Activated naive CD4-positive, alpha-beta T cell treated with anti-CD3 and anti-CD28 coated beads for 36 hours (primary cell): ENCODE measurements at regions not wholly inside any gene's neighbourhood (a gene's known extent, or its start where the extent isn't known, plus 50 kb on each side); places are given as distances from the start of the nearest gene placed in this dataset.

Experiments used
- CTCF ChIA-PET: fragments of 350-600 bp; sonication (Branson Sonifier 250); formaldehyde crosslinking; loops from one replicate; lab custom pipeline; 2021; ENCODE audit warnings: antibody characterized with exemption; lab: Charles Lee
- DNase-seq: peaks from one replicate; pipeline ENCODE4 v3.0.0-alpha.2; 2020
- H3K27ac Mint-ChIP-seq: one replicate; pipeline ENCODE4 v1.8.0; 2021; ENCODE audit warnings: mild to moderate bottlenecking, mixed read lengths
- H3K27me3 Mint-ChIP-seq: one replicate; pipeline ENCODE4 v1.8.0; 2021; ENCODE audit warnings: low read depth, mixed read lengths
- H3K36me3 Mint-ChIP-seq: one replicate; pipeline ENCODE4 v1.8.0; 2021; ENCODE audit warnings: low read depth, mixed read lengths
- H3K4me1 Mint-ChIP-seq: one replicate; pipeline ENCODE4 v1.8.0; 2021; ENCODE audit warnings: low read depth, mixed read lengths
- H3K4me3 Mint-ChIP-seq: one replicate; pipeline ENCODE4 v1.8.0; 2021; ENCODE audit warnings: mild to moderate bottlenecking, moderate library complexity, mixed read lengths
- H3K9me3 Mint-ChIP-seq: one replicate; pipeline ENCODE4 v1.8.0; 2021; ENCODE audit warnings: mixed read lengths
- intact Hi-C: fragments of 100-400 bp; cut with micrococcal nuclease; formaldehyde crosslinking; loops from one replicate; pipeline ENCODE4 v1.15.1; 2023

DNA sequence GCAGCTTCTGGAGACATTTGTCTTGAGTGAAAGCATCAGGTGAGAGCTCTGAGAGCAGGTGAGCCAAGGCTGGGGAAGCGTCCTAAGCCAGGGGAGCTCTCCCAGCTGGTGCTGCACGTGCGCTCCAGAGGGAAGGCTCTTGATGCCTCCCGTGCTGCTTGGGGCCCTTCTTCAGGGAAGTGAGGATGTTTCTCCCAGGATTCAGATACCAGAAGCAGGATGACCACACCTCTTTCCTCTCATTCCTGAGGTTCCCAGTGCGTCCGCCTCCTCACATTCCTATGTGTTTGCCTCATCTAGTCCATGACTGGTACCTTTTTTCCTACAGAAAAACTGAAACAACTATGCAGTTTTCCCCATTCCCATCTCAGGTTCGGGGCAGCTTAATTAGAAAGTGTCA is 231.0 kb upstream of the IRS2 start:
- H3K9me3 Mint-ChIP-seq = no peaks in the 10 kb centered on the region
- no peaks in the 10 kb centered on the region for H3K36me3 Mint-ChIP-seq
- H3K4me3 Mint-ChIP-seq = no peak overlapping the region
- H3K4me1 Mint-ChIP-seq = no peaks in the 10 kb centered on the region
- CTCF ChIA-PET = no interaction called here
- peaks cover 5% of the 10 kb centered on the region for H3K27me3 Mint-ChIP-seq
- intact Hi-C loops = no loop called here
- DNase-seq = no peak
- H3K27ac Mint-ChIP-seq = no peak overlapping the region

DNA sequence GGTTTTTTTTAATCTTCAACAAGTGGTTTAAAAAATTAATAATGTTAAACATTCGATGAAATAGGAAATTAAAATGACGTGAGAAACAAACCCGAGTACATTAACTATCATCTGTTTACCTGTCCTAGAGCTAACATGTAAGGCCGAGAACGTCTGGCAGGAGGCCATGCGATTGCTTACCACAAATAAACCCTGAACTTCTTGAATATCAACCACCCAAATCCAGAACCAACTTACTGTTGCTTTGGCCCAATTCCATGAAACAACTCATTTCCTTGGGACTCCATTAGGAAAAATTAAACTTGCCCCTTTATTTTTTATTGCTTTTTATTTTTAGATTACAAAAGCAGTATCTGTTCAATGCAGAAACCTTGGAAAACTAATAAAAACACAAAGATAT is 228.9 kb upstream of the IRS2 start:
- H3K4me3 Mint-ChIP-seq = no peak overlapping the region
- no peaks in the 10 kb centered on the region for H3K36me3 Mint-ChIP-seq
- H3K4me1 Mint-ChIP-seq = no peaks in the 10 kb centered on the region
- intact Hi-C loops = no loop called here
- H3K27ac Mint-ChIP-seq = no peak overlapping the region
- H3K27me3 Mint-ChIP-seq = peaks cover 5% of the 10 kb centered on the region
- H3K9me3 Mint-ChIP-seq = no peaks in the 10 kb centered on the region
- CTCF ChIA-PET = no interaction called here
- DNase-seq = no peak

DNA sequence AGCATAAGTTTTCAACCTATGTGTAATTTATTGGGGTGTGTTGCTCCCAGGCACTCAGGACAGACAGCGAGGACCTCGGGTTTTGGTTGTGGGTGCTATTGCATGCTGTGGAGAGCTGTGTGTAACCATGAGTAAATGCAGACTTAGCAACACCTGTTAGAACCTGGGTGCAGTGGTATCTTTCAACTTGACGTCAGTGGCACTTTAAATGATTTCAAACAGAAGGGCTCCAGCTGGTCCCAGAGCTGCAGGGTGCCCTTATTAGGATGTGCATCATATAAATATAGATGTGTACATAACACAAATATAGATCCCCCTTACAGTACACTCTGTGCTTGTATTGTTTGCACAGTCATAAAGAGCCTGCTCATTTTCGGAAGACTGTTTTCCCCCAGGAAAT is 228.3 kb upstream of the IRS2 start:
- Mint-ChIP-seq H3K9me3 (no peaks in the 10 kb centered on the region), H3K4me1 (no peaks in the 10 kb centered on the region), H3K4me3 (no peak overlapping the region), H3K36me3 (no peaks in the 10 kb centered on the region), H3K27me3 (peaks cover 4% of the 10 kb centered on the region), H3K27ac (no peak overlapping the region)
- intact Hi-C loops = no loop called here
- no peak for DNase-seq
- CTCF ChIA-PET = no interaction called here

DNA sequence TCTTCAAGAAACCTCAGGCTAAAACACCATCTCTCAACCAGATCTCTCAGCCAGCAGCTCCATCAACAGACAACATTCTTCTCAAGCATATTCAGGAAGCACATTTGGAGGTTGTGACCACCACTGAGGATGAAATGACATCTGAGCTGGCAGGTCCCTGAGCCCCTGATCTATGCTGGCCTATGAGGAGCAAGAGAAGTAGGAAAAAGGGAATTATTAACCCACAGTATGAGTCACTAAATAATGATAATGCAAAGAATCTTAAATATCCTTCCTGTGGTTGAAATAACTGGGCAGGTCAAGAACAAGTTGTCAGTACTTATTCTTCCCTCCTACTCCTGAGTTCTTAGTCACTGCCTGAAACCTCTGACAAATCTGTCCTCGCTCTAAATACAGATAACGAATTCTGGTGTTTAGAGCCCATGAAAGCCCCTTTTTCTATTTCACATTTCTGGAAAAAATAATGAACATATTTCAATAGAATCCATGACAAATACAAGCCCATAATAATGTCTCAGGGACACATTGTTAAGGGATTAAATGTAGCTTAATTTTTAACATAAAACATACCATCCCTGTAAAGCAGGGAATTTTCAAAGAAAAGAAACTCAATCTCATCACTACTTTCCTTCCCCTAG is 225.8 kb upstream of the IRS2 start:
- no peak overlapping the region for H3K4me3 Mint-ChIP-seq
- intact Hi-C loops = no loop called here
- peaks cover 10% of the 10 kb centered on the region for H3K27me3 Mint-ChIP-seq
- H3K9me3 Mint-ChIP-seq = no peaks in the 10 kb centered on the region
- H3K4me1 Mint-ChIP-seq = no peaks in the 10 kb centered on the region
- CTCF ChIA-PET = interaction anchor here (0.6 kb wide), 1 partner anchor 16 kb away, joined by 3 read pairs; no protein-coding TSS in a partner anchor
- H3K27ac Mint-ChIP-seq = no peak overlapping the region
- H3K36me3 Mint-ChIP-seq = no peaks in the 10 kb centered on the region
- DNase-seq = no peak

DNA sequence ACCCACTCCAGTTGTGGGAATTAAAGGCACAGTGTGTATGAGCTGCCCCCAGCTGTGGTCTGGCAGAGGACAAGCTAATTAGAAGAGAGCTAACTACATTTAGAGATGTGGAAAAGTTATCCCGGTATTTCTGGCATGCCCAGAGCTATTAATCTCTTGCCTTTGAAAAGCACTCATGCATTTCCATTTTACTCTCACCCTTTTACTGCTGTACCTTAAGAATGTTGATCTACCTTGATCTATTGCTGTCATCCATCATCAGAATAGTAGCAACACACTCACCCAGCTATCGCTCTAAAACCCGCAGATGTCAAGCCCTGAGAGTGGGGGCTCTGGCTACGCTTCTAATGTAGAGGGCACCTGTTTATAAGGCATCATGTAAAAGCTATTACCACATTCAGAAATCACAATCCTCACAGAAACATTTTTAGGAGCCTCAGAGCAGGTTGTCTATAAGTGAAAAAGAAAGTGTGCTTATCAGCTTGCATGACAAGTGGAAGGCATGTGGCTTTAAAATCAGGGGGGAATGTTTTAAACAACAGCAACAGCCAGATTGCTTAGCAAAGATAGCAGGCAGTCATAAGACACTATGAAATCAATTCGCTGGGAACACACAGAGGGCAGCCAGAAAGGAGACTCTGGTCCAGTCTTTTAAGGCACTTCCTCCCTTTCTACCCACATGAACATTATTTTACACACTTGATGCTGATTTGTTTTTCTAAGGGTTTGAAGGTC is 224.2 kb upstream of the IRS2 start:
- intact Hi-C loops = no loop called here
- Mint-ChIP-seq H3K4me3 (no peak overlapping the region), H3K27ac (no peak overlapping the region), H3K27me3 (peaks cover 10% of the 10 kb centered on the region), H3K4me1 (no peaks in the 10 kb centered on the region), H3K9me3 (no peaks in the 10 kb centered on the region), H3K36me3 (no peaks in the 10 kb centered on the region)
- no peak for DNase-seq
- CTCF ChIA-PET = no interaction called here

DNA sequence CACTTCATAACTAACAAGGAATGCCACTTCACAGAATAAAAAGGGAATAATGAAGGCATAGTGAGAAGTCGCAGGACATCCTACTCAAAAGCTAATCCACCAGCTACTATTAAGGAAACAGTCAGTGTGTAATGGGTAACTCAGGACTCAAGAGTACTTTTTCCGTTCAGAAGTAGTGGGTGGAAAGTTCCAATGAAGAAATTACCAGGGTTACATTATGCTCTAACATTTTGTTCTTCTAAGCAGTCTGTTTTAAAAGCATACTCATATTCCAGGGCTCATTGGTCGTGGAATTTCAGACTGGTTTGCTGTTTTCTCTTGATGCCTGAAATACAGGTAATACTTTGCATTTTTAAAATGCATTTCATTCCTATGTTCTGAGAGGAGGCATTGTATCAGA is 222.4 kb upstream of the IRS2 start:
- H3K36me3 Mint-ChIP-seq = no peaks in the 10 kb centered on the region
- no peak for DNase-seq
- CTCF ChIA-PET = interaction anchor here (0.6 kb wide), 1 partner anchor 497 kb away, joined by 3 read pairs; no protein-coding TSS in a partner anchor
- peaks cover 10% of the 10 kb centered on the region for H3K27me3 Mint-ChIP-seq
- no peak overlapping the region for H3K27ac Mint-ChIP-seq
- no peaks in the 10 kb centered on the region for H3K4me1 Mint-ChIP-seq
- no peaks in the 10 kb centered on the region for H3K9me3 Mint-ChIP-seq
- intact Hi-C loops = no loop called here
- H3K4me3 Mint-ChIP-seq = no peak overlapping the region

DNA sequence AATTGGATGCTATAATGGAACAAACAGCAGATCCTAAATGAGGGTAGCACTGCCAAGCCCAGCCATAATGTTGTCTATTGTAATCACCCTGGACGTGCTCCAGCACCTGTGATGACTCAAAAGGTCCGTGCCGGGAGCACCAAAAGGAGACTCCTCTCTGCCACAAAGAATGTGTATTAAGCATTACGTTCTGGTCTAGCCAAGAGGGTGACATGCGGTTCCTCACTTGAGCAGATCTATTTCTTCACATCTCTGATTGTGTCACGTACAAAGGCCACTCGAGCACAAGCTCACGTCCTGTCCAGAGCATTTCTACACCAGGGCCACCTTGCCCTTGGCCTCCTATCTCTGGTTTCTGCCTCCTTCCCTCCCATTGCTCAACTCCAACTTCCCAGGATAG is 219.9 kb upstream of the IRS2 start:
- no peak for DNase-seq
- Mint-ChIP-seq H3K9me3 (no peaks in the 10 kb centered on the region), H3K4me3 (no peak overlapping the region), H3K27me3 (peaks cover 11% of the 10 kb centered on the region), H3K36me3 (no peaks in the 10 kb centered on the region), H3K4me1 (no peaks in the 10 kb centered on the region), H3K27ac (no peak overlapping the region)
- CTCF ChIA-PET = no interaction called here
- intact Hi-C loops = no loop called here

DNA sequence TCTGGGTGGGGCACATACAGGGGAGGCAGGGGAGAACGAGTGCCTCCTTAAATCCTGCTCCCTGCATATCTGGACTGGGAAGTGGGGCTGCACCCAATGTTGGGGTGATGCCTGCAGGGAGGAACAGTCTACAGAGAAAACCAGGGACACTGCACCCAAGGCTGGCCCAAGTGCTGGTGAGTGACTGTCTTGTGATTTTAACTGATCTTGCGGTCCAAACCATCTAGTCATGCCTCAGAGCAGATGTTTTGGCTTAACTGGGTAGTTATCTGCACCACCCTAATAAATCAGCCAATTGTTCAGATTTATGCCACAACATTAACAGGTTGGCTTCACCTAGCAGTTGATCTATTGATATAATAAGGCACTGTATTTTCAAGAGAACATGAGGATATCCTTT is 219.2 kb upstream of the IRS2 start:
- H3K4me3 Mint-ChIP-seq = no peak overlapping the region

DNA sequence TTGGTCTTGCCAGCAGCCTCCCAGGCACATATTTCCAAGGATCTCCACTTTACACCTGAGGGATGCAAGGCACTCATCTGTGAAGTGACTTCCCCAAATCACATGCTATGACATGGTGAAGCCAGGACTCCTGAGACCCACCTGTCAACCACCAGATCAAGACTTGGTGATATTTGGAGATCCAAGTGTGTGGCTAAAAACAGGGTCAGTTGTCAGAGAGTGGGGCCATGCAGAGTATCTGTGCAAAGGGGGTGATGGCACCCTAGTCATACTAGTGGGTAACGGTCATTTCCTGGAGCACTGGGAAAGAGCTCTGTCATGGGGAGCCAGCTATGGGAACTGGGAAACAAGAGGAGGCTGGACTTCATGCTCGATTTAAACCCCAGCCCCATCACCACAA is 218.4 kb upstream of the IRS2 start:
- DNase-seq = no peak
- Mint-ChIP-seq H3K4me3 (no peak overlapping the region), H3K4me1 (no peaks in the 10 kb centered on the region), H3K9me3 (no peaks in the 10 kb centered on the region), H3K27me3 (peaks cover 10% of the 10 kb centered on the region), H3K36me3 (no peaks in the 10 kb centered on the region), H3K27ac (no peak overlapping the region)
- CTCF ChIA-PET = no interaction called here
- intact Hi-C loops = no loop called here

More for the DNA sequence above, 219.2 kb upstream of the IRS2 start:
- no peaks in the 10 kb centered on the region for H3K9me3 Mint-ChIP-seq
- intact Hi-C loops = no loop called here
- DNase-seq = no peak
- H3K36me3 Mint-ChIP-seq = no peaks in the 10 kb centered on the region
- H3K27me3 Mint-ChIP-seq = peaks cover 11% of the 10 kb centered on the region
- H3K4me1 Mint-ChIP-seq = no peaks in the 10 kb centered on the region
- H3K27ac Mint-ChIP-seq = no peak overlapping the region
- CTCF ChIA-PET = no interaction called here

DNA sequence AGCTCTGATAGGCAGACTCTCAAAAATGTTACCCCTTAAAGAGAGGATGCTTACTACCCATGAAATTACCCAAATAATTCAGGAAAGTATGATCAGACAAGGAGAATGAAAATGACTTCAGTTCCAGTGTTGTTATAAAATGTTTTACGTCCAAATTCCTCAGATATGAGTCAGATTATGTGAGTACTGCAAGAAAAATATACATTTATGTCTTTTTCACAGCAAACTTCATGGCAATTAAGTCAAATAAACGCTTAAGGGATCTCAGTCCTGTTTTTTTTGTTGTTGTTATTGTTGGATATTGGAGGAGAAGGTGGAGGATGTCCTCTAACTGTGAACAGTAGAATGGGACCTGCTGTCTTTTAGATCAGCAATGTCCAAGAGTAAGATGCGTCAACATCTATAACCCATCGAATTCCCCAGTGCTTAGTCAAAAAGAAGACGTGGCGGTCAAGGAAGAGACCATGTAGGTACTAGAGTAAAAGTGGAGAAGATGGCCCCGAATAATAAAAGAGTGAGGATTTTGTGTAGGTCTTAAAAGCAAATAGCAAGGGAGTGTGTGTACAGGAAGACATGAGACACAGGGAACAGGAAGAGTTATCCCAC is 215.4 kb upstream of the IRS2 start:
- DNase-seq = no peak
- H3K27me3 Mint-ChIP-seq = peaks cover 4% of the 10 kb centered on the region
- no peaks in the 10 kb centered on the region for H3K9me3 Mint-ChIP-seq
- CTCF ChIA-PET = no interaction called here
- no peak overlapping the region for H3K27ac Mint-ChIP-seq
- no peaks in the 10 kb centered on the region for H3K4me1 Mint-ChIP-seq
- intact Hi-C loops = no loop called here
- H3K36me3 Mint-ChIP-seq = no peaks in the 10 kb centered on the region
- no peak overlapping the region for H3K4me3 Mint-ChIP-seq

DNA sequence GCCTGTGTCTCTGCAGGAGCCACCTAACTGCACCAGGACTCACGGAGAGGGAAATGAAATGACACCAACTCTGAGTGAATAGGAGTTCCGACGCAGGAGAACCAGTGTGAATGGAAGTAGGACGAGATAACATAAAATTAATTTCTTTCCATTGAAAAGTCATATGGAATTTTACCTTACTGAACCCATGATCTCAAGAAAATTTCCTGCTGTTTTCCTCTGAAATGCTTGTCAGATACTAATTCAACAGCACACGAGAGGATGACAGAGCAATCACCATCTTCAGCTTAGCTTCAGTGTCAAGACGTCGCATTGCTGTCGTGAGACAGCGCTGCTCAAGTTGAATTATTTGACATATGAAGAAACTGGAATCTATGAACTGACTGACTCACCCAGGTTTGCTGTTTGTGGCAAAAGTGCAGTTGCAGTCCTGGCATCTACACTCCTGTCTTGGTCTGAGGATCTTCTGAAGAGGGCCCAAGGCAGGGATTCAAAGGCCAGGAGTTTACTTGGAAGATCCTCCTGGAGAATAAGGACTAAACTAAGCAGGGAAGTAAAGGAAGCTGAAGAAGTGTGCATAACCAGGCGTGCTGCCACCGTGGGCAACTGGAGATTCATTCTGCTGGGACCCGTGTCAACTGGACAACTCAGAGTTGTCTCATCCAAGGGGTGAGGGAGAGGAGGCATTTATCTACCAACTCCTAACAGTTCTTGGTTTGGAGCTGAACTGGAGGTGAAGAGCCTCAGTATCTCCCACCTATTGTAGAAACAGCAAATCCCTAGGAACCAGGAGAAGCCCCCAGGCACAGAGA is 214.4 kb upstream of the IRS2 start:
- Mint-ChIP-seq H3K27ac (no peak overlapping the region), H3K36me3 (no peaks in the 10 kb centered on the region), H3K4me1 (no peaks in the 10 kb centered on the region), H3K4me3 (no peak overlapping the region), H3K27me3 (peaks cover 4% of the 10 kb centered on the region), H3K9me3 (no peaks in the 10 kb centered on the region)
- no peak for DNase-seq
- intact Hi-C loops = no loop called here
- CTCF ChIA-PET = no interaction called here
